ENCODE measurements at regions not wholly inside any gene's neighbourhood (a gene's known extent, or its start where the extent isn't known, plus 50 kb on each side); places are given as distances from the start of the nearest gene placed in this dataset.

DNA sequence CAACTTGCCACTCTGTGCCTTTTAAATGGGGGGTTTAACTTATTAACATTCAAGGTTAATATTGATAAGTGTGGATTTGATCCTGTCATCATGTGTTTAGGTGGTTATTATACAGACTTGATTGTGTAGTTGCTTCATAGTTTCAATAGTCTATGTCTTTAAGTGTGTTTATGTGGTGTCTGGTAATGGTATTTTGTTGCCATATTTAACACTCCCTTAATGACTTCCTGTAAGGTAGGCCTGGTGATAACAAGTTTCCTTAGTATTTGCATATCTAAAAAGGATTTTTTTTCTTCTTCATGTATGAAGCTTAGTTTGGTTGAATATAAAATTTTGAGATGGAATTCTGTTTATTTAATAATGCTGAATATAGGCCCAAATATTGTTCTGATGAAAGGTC lies 506.0 kb upstream of the ZNF462 start:
- TF ChIP-seq, protein P1, sequence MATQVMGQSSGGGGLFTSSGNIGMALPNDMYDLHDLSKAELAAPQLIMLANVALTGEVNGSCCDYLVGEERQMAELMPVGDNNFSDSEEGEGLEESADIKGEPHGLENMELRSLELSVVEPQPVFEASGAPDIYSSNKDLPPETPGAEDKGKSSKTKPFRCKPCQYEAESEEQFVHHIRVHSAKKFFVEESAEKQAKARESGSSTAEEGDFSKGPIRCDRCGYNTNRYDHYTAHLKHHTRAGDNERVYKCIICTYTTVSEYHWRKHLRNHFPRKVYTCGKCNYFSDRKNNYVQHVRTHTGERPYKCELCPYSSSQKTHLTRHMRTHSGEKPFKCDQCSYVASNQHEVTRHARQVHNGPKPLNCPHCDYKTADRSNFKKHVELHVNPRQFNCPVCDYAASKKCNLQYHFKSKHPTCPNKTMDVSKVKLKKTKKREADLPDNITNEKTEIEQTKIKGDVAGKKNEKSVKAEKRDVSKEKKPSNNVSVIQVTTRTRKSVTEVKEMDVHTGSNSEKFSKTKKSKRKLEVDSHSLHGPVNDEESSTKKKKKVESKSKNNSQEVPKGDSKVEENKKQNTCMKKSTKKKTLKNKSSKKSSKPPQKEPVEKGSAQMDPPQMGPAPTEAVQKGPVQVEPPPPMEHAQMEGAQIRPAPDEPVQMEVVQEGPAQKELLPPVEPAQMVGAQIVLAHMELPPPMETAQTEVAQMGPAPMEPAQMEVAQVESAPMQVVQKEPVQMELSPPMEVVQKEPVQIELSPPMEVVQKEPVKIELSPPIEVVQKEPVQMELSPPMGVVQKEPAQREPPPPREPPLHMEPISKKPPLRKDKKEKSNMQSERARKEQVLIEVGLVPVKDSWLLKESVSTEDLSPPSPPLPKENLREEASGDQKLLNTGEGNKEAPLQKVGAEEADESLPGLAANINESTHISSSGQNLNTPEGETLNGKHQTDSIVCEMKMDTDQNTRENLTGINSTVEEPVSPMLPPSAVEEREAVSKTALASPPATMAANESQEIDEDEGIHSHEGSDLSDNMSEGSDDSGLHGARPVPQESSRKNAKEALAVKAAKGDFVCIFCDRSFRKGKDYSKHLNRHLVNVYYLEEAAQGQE (IDR thresholded peaks at IDR 0.05; ENCODE audit: low read depth), result no peak
- TF ChIP-seq ZBTB7A (IDR thresholded peaks at IDR 0.05; ENCODE audit: low read depth) (no peak), RAD21 (IDR thresholded peaks at IDR 0.05; ENCODE audit: low read depth) (no peak), CEBPB (IDR thresholded peaks at IDR 0.05) (no peak)
